ENCODE measurements at regions not wholly inside any gene's neighbourhood (a gene's known extent, or its start where the extent isn't known, plus 50 kb on each side); places are given as distances from the start of the nearest gene placed in this dataset.

DNA sequence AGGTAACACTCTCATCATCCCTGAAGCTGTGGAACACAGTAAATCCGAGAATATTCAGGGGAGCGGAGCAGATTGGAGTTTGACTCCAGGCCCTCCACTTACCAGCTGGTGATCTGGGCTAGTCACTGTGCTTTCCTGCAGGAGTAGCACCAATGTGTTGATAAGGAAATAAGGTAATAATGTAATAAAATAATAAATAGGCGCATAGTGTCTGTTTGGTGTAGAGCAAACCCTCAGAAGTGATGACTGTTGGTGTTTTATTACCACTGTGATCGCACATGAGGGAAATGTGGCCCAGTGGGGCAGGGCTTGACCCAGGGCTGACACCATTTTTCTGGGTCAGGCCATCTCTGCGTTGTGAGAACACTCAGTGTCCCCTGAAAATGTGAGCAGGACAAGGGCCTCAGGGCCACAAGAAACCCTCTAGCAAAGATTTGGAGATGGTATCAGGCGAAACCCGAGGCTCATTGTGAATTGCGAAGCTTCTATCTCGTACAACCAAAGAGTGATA is 563.9 kb upstream of the B3GAT1 start:
- TF ChIP-seq ZNF266 (tag by site-specific recombination; IDR thresholded peaks at IDR 0.05; ENCODE audit: low read depth), result no peak
- TF ChIP-seq ZNF514 (tag by site-specific recombination; IDR thresholded peaks at IDR 0.05), result no peak
- TF ChIP-seq, protein P1, sequence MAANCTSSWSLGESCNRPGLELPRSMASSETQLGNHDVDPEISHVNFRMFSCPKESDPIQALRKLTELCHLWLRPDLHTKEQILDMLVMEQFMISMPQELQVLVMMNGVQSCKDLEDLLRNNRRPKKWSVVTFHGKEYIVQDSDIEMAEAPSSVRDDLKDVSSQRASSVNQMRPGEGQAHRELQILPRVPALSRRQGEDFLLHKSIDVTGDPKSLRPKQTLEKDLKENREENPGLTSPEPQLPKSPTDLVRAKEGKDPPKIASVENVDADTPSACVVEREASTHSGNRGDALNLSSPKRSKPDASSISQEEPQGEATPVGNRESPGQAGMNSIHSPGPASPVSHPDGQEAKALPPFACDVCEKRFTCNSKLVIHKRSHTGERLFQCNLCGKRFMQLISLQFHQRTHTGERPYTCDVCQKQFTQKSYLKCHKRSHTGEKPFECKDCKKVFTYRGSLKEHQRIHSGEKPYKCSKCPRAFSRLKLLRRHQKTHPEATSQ (tag by site-specific recombination; IDR thresholded peaks at IDR 0.05), result no peak
- no peak for TF ChIP-seq ZIC2 (tag by site-specific recombination; IDR thresholded peaks at IDR 0.05)
- TF ChIP-seq ZNF660 (tag by site-specific recombination; IDR thresholded peaks at IDR 0.05), result no peak
- no peak for TF ChIP-seq ZSCAN16 (tag by site-specific recombination; IDR thresholded peaks at IDR 0.05)
- no peak for TF ChIP-seq GLIS2 (tag by site-specific recombination; IDR thresholded peaks at IDR 0.05)
- TF ChIP-seq, protein P2, sequence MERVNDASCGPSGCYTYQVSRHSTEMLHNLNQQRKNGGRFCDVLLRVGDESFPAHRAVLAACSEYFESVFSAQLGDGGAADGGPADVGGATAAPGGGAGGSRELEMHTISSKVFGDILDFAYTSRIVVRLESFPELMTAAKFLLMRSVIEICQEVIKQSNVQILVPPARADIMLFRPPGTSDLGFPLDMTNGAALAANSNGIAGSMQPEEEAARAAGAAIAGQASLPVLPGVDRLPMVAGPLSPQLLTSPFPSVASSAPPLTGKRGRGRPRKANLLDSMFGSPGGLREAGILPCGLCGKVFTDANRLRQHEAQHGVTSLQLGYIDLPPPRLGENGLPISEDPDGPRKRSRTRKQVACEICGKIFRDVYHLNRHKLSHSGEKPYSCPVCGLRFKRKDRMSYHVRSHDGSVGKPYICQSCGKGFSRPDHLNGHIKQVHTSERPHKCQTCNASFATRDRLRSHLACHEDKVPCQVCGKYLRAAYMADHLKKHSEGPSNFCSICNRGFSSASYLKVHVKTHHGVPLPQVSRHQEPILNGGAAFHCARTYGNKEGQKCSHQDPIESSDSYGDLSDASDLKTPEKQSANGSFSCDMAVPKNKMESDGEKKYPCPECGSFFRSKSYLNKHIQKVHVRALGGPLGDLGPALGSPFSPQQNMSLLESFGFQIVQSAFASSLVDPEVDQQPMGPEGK (tag by site-specific recombination; IDR thresholded peaks at IDR 0.05), result no peak
- no peak for TF ChIP-seq ZNF23 (tag by site-specific recombination; IDR thresholded peaks at IDR 0.05; ENCODE audit: borderline replicate concordance)
- no peak for TF ChIP-seq ZNF658 (tag by site-specific recombination; IDR thresholded peaks at IDR 0.05)
- TF ChIP-seq KLF8 (tag by site-specific recombination; IDR thresholded peaks at IDR 0.05), result no peak
- TF ChIP-seq KLF1 (tag by site-specific recombination; IDR thresholded peaks at IDR 0.05), result no peak
- no peak for TF ChIP-seq GLI2 (tag by site-specific recombination; IDR thresholded peaks at IDR 0.05; ENCODE audit: borderline replicate concordance, low read depth)
- no peak for TF ChIP-seq ZBTB20 (tag by site-specific recombination; IDR thresholded peaks at IDR 0.05)
- no peak for TF ChIP-seq ZNF777 (tag by site-specific recombination; IDR thresholded peaks at IDR 0.05; ENCODE audit: borderline replicate concordance)
- no peak for TF ChIP-seq ZNF223 (tag by site-specific recombination; IDR thresholded peaks at IDR 0.05)
- no peak for TF ChIP-seq ZBTB8A (tag by site-specific recombination; IDR thresholded peaks at IDR 0.05)
- no peak overlapping the region for H3K27ac ChIP-seq (ENCODE audit: extremely low read depth, low read depth, low read length)
- ChIA-PET CTCF (interaction anchor here (0.6 kb wide), 2 partner anchors 26 to 97 kb away, joined by 3 to 4 read pairs; no protein-coding TSS in a partner anchor), POLR2A (no interaction called here)
- no peaks in the 10 kb centered on the region for H3K9me3 ChIP-seq (ENCODE audit: control insufficient read depth, insufficient read depth, low read depth, low read length)
- H3K36me3 ChIP-seq (ENCODE audit: control insufficient read depth in 2 of 2, insufficient read depth in 1 of 2, low read length in 2 of 2), result no peaks in the 10 kb centered on the region
- no peak overlapping the region for H3K4me3 ChIP-seq (ENCODE audit: low read depth, low read length)
- H3K4me1 ChIP-seq (ENCODE audit: control insufficient read depth, insufficient read depth, low read length), result no peaks in the 10 kb centered on the region

DNA sequence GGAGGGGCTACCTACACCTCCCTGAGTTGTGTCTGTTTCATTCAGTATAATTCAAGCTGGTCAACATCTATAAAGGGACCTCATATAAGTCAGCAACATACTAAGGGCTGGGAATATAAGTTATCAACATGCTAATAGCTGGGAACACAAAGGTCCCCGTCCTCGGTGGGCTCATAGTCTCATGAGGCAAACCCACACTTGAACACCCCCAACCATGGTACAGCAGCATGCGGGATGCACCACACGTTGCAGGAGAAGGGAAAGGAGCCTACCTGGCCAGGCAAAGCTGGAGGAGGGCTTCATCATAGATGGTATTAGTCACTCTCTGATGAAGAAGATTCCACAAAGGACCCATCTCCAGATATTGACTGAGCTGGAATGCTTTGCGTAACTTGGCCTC is 561.8 kb upstream of the B3GAT1 start:
- no peak for TF ChIP-seq FEZF1 (tag by site-specific recombination; IDR thresholded peaks at IDR 0.05)
- H3K9me3 ChIP-seq (ENCODE audit: control insufficient read depth, insufficient read depth, low read depth, low read length), result no peaks in the 10 kb centered on the region
- no peak overlapping the region for H3K27ac ChIP-seq (ENCODE audit: extremely low read depth, low read depth, low read length)
- no peak overlapping the region for H3K4me3 ChIP-seq (ENCODE audit: low read depth, low read length)
- ChIA-PET CTCF (no interaction called here), POLR2A (no interaction called here)
- no peaks in the 10 kb centered on the region for H3K4me1 ChIP-seq (ENCODE audit: control insufficient read depth, insufficient read depth, low read length)
- no peaks in the 10 kb centered on the region for H3K36me3 ChIP-seq (ENCODE audit: control insufficient read depth in 2 of 2, insufficient read depth in 1 of 2, low read length in 2 of 2)

DNA sequence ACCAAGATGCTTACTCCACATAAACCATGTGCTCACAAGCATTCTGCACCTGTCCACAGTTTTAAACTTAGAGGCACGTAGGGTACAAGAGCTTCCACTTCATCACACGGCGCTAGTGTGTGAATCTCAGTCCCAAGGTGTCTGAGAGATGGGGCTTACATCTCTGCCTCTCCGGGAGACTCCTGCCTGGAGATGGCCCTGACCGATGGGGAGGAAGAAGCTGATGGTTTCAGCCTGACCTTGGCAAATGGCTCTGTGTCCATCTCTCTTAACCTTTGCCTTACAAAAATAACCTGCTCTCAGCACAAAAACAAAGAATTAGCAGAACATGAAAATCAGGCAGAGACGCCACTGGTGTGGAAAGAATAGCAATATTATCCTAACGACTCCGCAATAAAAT is 559.3 kb upstream of the B3GAT1 start:
- no peak for TF ChIP-seq KLF8 (tag by site-specific recombination; IDR thresholded peaks at IDR 0.05)
- no peak for TF ChIP-seq ZFP37 (tag by site-specific recombination; IDR thresholded peaks at IDR 0.05)
- TF ChIP-seq ZNF19 (tag by site-specific recombination; IDR thresholded peaks at IDR 0.05; ENCODE audit: low read depth), result no peak
- TF ChIP-seq TRIM28 (IDR thresholded peaks at IDR 0.05; ENCODE audit: borderline replicate concordance, low read length), result no peak
- TF ChIP-seq ZNF548 (tag by site-specific recombination; IDR thresholded peaks at IDR 0.05), result no peak
- TF ChIP-seq, protein P3, sequence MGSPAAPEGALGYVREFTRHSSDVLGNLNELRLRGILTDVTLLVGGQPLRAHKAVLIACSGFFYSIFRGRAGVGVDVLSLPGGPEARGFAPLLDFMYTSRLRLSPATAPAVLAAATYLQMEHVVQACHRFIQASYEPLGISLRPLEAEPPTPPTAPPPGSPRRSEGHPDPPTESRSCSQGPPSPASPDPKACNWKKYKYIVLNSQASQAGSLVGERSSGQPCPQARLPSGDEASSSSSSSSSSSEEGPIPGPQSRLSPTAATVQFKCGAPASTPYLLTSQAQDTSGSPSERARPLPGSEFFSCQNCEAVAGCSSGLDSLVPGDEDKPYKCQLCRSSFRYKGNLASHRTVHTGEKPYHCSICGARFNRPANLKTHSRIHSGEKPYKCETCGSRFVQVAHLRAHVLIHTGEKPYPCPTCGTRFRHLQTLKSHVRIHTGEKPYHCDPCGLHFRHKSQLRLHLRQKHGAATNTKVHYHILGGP (tag by site-specific recombination; IDR thresholded peaks at IDR 0.05), result no peak
- no peak for TF ChIP-seq BCL11B (tag by site-specific recombination; IDR thresholded peaks at IDR 0.05; ENCODE audit: low read depth)
- TF ChIP-seq ZFP41 (tag by site-specific recombination; IDR thresholded peaks at IDR 0.05; ENCODE audit: borderline replicate concordance), result no peak
- TF ChIP-seq ZNF169 (tag by site-specific recombination; IDR thresholded peaks at IDR 0.05), result no peak
- no peak for TF ChIP-seq ZBTB17 (tag by site-specific recombination; IDR thresholded peaks at IDR 0.05)
- no peaks in the 10 kb centered on the region for H3K9me3 ChIP-seq (ENCODE audit: control insufficient read depth, insufficient read depth, low read depth, low read length)
- H3K36me3 ChIP-seq (ENCODE audit: control insufficient read depth in 2 of 2, insufficient read depth in 1 of 2, low read length in 2 of 2), result no peaks in the 10 kb centered on the region
- no peak overlapping the region for H3K4me3 ChIP-seq (ENCODE audit: low read depth, low read length)
- no peak overlapping the region for H3K27ac ChIP-seq (ENCODE audit: extremely low read depth, low read depth, low read length)
- no peaks in the 10 kb centered on the region for H3K4me1 ChIP-seq (ENCODE audit: control insufficient read depth, insufficient read depth, low read length)
- POLR2A ChIA-PET, result no interaction called here
- CTCF ChIA-PET, result no interaction called here

Data from HEK293 (cell line).